ENCODE measurements at regions not wholly inside any gene's neighbourhood (a gene's known extent, or its start where the extent isn't known, plus 50 kb on each side); places are given as distances from the start of the nearest gene placed in this dataset.

- TF ChIP-seq CTCF (IDR thresholded peaks at IDR 0.05), result no peak
- Histone ChIP-seq H3K4me3 (no peak overlapping the region), H3K36me3 (no peaks in the 10 kb centered on the region), H3K27me3 (peaks cover 0 to 4% (median 0%) of the 10 kb centered on the region in 7 donors), H3K27ac (no peak overlapping the region), H3K4me1 (no peaks in the 10 kb centered on the region), H3K9me3 (no peaks in the 10 kb centered on the region)
- ATAC-seq (no peak), DNase-seq (peak in 1 of 2 donors; percentile 1)
- intact Hi-C loops (cut with DNase I), result no loop called here
- 72 to 77% methylated on average over 16 of the region's 16 CpGs for WGBS, 2 donors
These were observed 339.3 kb upstream of the SFSWAP start for GRCh38 chr12:131371401-131372170.

- intact Hi-C loops (cut with DNase I), result no loop called here
- Histone ChIP-seq H3K36me3 (no peaks in the 10 kb centered on the region), H3K27me3 (peaks cover 0 to 5% (median 0%) of the 10 kb centered on the region in 7 donors), H3K9me3 (no peaks in the 10 kb centered on the region), H3K27ac (no peak overlapping the region), H3K4me1 (no peaks in the 10 kb centered on the region), H3K4me3 (no peak overlapping the region)
- no peak for TF ChIP-seq CTCF (IDR thresholded peaks at IDR 0.05)
- no peak for DNase-seq
- 72 to 80% methylated on average over 8 of the region's 8 CpGs for WGBS, 2 donors
- ATAC-seq, result no peak
These were observed 338.8 kb upstream of the SFSWAP start for GRCh38 chr12:131372171-131372475.

GRCh38 chr12:131372706-131373195 is 338.1 kb upstream of the SFSWAP start:
- no peak for DNase-seq
- intact Hi-C loops (cut with DNase I), result no loop called here
- Histone ChIP-seq H3K27me3 (peaks cover 0 to 9% (median 0%) of the 10 kb centered on the region in 7 donors), H3K9me3 (no peaks in the 10 kb centered on the region), H3K4me1 (no peaks in the 10 kb centered on the region), H3K4me3 (no peak overlapping the region), H3K27ac (no peak overlapping the region), H3K36me3 (no peaks in the 10 kb centered on the region)
- WGBS, 2 donors, result 82 to 87% methylated on average over 2 of the region's 2 CpGs
- TF ChIP-seq CTCF (IDR thresholded peaks at IDR 0.05), result no peak
- no peak for ATAC-seq

DNA sequence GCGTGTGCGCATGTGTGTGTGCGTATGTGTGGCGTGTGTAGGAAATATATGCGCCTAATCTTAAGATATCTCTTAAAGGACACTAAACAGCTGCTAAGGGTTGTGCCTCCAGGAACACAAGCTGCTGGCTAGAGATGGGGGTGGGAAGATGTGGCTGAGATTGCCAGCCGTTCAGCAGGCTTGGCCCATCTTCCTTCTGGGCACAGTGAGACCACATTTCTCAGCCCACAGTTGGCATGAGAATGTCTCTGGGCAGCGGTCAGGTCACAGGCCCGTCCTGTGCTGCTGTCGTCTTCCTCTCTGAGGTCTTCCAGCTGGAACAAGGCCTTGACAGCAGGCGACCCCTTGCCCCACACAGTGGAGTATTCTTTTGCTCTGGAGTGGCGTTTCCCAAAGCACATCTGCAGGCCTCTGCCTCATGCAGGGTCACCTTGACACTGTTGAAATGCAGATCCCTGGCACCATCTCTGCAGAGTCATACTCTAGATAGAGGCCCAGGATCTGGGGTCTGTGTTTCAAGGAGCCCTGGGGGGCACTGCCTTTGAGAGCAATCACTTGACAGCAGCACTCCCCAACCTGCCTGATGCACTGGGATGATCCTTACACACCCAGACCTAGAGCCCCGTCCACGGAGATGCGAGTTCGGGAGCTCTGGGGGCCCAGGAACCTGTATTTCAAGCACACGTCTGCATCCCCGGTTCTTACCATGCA is 335.5 kb upstream of the SFSWAP start:
- no peaks in the 10 kb centered on the region for H3K4me1 ChIP-seq
- 70 to 76% methylated on average over 17 of the region's 17 CpGs for WGBS, 2 donors
- DNase-seq (no peak), ATAC-seq (no peak)
- no peaks in the 10 kb centered on the region for H3K9me3 ChIP-seq
- no peak overlapping the region for H3K4me3 ChIP-seq
- TF ChIP-seq CTCF (IDR thresholded peaks at IDR 0.05), result no peak
- no peak overlapping the region for H3K27ac ChIP-seq
- no peaks in the 10 kb centered on the region for H3K36me3 ChIP-seq
- intact Hi-C loops (cut with DNase I), result no loop called here
- H3K27me3 ChIP-seq, result peaks cover 0 to 29% (median 13%) of the 10 kb centered on the region in 7 donors
